ENCODE measurements at regions not wholly inside any gene's neighbourhood (a gene's known extent, or its start where the extent isn't known, plus 50 kb on each side); places are given as distances from the start of the nearest gene placed in this dataset.

DNA sequence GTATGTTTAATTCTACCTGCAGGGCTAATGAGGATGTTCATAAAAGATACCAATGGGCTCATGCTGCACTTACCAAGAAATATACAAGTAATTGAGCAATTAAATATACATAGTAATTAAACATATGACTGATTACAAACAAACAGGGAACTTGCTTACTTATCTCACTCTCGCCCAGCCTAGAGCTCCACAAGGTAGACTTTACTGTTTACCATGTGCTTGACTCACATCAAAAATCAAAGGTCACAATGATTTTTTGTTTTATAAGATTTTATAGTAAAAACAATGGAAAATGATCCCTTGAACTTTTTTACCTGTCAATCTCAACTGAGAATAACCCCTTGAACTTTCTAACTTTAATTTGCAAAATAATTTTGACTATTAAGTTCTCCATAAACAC is 1395.1 kb downstream of the SUCLG1 start:
- Histone ChIP-seq H3K4me1 (ENCODE audit: insufficient read depth, low read length) (no peaks in the 10 kb centered on the region), H3K9me3 (ENCODE audit: control insufficient read depth, insufficient read depth, low read length) (0 out of 2 replicates have a peak, but pooled peaks cover 2% of the 10 kb centered on the region), H3K9ac (ENCODE audit: low read depth, low read length) (no peak overlapping the region), H3K36me3 (ENCODE audit: insufficient read depth, low read length) (no peaks in the 10 kb centered on the region)

DNA sequence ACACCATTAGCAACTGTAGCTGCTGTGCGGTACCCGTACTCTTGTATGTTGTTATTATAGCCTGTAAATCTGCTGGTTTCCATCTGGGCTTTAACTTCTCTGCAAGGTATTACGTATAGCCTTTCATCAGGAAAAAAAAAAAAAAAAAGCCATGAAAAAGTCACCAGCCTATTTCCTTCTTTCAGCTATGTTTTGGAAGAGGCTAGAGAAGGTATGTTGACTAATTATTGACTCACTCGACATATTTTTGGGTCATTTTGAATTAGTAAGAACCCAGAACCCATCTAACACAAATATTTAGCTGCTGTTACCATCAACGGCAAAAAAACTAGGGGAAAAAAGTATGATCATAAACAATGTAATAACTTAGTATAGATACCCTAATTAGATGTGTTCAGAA is 1395.6 kb downstream of the SUCLG1 start:
- H3K9me3 ChIP-seq (ENCODE audit: control insufficient read depth, insufficient read depth, low read length) = 0 out of 2 replicates have a peak, but pooled peaks cover 5% of the 10 kb centered on the region
- no peak overlapping the region for H3K9ac ChIP-seq (ENCODE audit: low read depth, low read length)
- H3K36me3 ChIP-seq (ENCODE audit: insufficient read depth, low read length) = no peaks in the 10 kb centered on the region
- no peaks in the 10 kb centered on the region for H3K4me1 ChIP-seq (ENCODE audit: insufficient read depth, low read length)

DNA sequence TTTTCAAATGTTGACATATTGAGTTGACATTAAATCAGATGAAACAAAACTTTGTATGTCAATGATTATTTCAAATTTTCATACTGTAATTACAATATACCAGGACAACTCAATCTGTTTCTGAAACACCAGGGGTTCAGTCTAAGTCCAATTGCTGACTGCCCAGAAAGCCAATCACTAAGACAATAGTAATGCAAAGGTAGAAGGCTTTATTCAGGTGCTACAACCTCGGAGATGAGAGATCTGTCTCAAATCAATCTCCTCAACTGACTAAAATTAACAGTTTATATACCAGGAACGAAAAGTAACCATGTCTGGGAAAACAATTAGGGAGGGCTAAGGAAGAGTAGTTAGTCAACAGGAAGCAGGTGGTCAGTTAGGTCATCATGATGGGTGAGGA is 1400.4 kb downstream of the SUCLG1 start:
- no peaks in the 10 kb centered on the region for H3K36me3 ChIP-seq (ENCODE audit: insufficient read depth, low read length)
- H3K9me3 ChIP-seq (ENCODE audit: control insufficient read depth, insufficient read depth, low read length) = 0 out of 2 replicates have a peak, but pooled peaks cover 9% of the 10 kb centered on the region
- H3K4me1 ChIP-seq (ENCODE audit: insufficient read depth, low read length) = no peaks in the 10 kb centered on the region
- H3K9ac ChIP-seq (ENCODE audit: low read depth, low read length) = no peak overlapping the region

DNA sequence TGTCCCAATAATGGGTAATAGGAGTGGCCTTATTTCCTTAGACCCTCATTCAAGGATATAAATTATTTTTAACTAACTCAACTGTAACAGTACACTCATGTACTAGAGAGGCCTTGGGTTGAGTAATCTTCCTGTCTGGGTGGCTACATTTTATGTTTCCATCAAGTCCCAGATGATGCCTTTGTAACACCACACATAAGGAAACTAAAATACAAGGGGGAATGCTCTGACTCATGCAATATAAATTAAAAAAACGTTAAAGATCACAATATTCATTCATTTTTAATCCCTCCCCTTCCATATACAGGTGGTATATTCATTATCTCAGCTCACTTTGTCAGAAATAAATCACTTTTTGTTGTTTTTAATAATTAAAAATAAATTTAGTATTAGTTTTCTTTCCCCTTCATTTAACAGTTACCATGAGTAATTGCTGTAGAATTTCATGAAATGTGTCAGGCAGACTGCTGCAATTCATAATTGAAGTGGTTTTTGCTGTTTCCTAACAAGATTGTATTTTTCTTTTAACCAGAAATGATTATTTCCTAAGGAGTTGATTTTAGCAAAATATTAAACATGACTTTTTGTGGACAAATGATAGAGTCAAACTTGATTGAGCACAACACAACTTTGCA is 1403.6 kb downstream of the SUCLG1 start:
- Histone ChIP-seq H3K9ac (ENCODE audit: low read depth, low read length) (no peak overlapping the region), H3K4me1 (ENCODE audit: insufficient read depth, low read length) (no peaks in the 10 kb centered on the region), H3K9me3 (ENCODE audit: control insufficient read depth, insufficient read depth, low read length) (0 out of 2 replicates have a peak, but pooled peaks cover 9% of the 10 kb centered on the region), H3K36me3 (ENCODE audit: insufficient read depth, low read length) (no peaks in the 10 kb centered on the region)

DNA sequence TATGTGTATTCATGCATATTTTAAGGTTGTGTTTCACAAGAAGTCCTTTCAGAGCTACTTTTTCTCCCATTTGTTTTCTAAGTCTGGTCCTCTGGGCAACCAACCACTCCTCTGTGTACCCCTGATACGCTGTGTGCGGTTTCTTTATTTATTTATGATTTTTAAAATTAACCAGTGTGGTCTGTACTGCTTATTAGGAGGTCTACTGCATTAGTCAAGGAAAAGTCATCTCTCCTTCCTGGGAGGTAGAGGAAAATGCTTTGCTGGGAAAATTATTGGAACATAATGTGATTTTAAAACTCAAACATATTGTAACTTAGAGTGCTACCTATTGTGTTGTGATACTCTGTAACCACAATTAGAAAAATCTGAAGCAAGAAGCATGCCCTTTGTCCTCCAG is 1404.3 kb downstream of the SUCLG1 start:
- Histone ChIP-seq H3K4me1 (ENCODE audit: insufficient read depth, low read length) (no peaks in the 10 kb centered on the region), H3K9ac (ENCODE audit: low read depth, low read length) (no peak overlapping the region), H3K36me3 (ENCODE audit: insufficient read depth, low read length) (no peaks in the 10 kb centered on the region), H3K9me3 (ENCODE audit: control insufficient read depth, insufficient read depth, low read length) (0 out of 2 replicates have a peak, but pooled peaks cover 9% of the 10 kb centered on the region)

DNA sequence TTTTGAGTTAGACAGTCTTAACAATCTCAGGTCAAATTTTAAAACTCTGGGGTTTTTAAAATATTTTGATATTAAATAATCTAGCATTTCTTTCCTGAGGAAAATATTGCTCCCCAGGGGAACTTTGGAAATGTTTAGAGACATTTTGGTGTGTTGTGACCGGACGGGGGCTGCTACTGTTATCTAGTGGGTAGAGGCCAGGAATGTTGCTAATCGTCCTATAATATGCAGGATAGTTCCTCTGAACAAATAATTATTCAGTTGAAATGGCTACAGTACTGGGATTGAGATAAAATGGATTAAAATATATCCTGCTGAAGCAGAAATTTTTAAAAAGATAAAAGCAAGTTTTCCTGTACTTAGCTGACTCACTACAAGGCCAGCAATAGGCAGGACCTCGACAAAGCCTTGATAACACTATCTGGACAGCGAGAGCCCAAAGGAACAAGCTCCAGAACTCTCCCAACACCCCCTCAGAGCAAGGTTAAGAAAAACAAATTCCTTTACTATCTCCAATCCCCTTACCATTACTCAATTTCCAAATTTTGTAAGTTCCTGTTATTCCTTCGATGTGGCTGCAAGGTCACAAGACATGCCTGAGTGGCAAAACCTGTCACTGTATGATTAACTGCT is 1407.4 kb downstream of the SUCLG1 start:
- H3K9ac ChIP-seq (ENCODE audit: low read depth, low read length) = no peak overlapping the region

DNA sequence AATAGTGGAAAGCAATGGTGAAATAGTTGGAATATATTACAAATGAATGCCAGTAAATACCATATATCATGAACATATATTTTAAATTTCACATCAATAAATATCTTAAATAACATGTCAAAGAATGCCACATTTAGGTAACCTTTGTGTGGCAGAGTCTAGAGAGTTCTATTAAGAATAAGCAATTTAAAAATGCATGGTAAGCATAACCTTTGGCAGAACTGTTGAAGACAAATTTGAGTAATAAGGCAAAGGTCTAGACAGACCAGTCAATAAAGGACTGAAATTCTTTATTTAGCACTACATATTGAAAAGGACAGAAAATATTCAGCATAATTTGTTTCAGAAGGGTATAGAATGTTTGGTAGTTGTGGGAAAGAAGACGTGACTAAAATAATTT is 1417.0 kb downstream of the SUCLG1 start:
- no peak overlapping the region for H3K9ac ChIP-seq (ENCODE audit: low read depth, low read length)

More for the DNA sequence above, 1407.4 kb downstream of the SUCLG1 start:
- no peaks in the 10 kb centered on the region for H3K9me3 ChIP-seq (ENCODE audit: control insufficient read depth, insufficient read depth, low read length)
- H3K36me3 ChIP-seq (ENCODE audit: insufficient read depth, low read length) = no peaks in the 10 kb centered on the region
- no peaks in the 10 kb centered on the region for H3K4me1 ChIP-seq (ENCODE audit: insufficient read depth, low read length)

DNA sequence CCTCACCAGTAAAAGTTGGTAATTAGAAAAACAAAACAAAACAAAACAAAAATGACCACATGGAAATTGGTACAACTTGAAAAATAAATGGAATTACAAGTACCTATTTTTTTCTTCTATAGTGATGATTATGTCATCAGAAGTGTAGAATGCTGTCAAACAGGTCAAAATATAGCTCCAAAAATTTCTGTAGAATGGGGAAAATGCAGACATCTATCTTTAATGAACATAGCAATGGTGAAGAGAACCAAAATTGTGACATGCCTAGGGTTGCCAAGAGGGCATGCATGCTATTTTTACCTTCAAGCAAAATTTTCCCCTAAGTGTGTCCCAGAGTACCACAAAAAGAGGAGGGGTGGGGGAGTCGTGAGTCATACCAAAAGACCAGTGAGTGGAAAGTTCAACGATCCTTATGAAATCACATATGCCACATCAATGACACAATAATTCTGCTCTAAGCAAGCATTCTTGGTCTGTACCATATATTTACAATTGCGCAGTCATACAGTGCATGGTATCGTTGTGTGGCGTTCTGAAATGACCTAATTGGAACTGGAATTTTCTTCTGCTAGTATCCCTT is 1436.4 kb downstream of the SUCLG1 start:
- H3K9me3 ChIP-seq (ENCODE audit: control insufficient read depth, insufficient read depth, low read length) = no peaks in the 10 kb centered on the region
- H3K9ac ChIP-seq (ENCODE audit: low read depth, low read length) = no peak overlapping the region
- peaks cover 9% of the 10 kb centered on the region; the same call in 1 of the 2 replicates for H3K4me1 ChIP-seq (ENCODE audit: insufficient read depth, low read length)
- H3K36me3 ChIP-seq (ENCODE audit: insufficient read depth, low read length) = no peaks in the 10 kb centered on the region

More for the DNA sequence above, 1417.0 kb downstream of the SUCLG1 start:
- H3K4me1 ChIP-seq (ENCODE audit: insufficient read depth, low read length) = no peaks in the 10 kb centered on the region
- no peaks in the 10 kb centered on the region for H3K36me3 ChIP-seq (ENCODE audit: insufficient read depth, low read length)
- peaks cover 2% of the 10 kb centered on the region; the same call in 1 of the 2 replicates for H3K9me3 ChIP-seq (ENCODE audit: control insufficient read depth, insufficient read depth, low read length)

DNA sequence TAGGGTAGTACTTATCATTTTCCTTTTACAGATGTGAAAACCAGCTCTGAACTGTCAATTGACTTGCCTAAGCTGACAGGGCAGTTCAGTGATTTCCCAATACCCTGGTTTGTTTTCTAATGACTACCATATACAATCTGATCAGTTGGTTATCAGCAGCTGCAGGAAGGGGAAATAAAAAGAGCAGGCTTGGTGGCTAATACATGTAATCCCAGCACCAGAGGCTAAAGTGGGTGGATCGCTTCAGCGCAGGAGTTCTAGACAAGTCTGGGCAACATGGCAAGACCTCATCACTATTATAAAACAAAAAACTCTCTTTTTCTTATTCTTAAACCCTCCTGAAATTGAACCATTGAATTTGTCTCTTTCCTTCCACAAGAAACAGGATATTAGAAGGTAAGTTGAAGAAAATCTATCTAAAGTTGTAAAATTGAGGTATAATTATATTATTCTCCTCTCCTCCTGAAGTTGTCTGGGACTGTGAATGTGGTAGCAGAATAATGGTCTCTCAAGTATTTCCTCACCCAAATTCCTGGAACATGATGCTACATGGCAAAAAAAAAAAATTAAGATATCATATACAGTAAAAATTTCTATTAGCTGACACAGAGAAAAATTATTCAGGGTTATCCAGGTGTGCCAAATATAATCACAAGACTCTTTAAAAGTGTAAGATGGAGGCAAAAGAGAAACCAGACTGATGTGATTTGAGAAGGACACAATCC is 1441.6 kb downstream of the SUCLG1 start:
- H3K36me3 ChIP-seq (ENCODE audit: insufficient read depth, low read length) = no peaks in the 10 kb centered on the region
- no peak overlapping the region for H3K9ac ChIP-seq (ENCODE audit: low read depth, low read length)
- no peaks in the 10 kb centered on the region for H3K9me3 ChIP-seq (ENCODE audit: control insufficient read depth, insufficient read depth, low read length)
- peaks cover 3% of the 10 kb centered on the region; the same call in 1 of the 2 replicates for H3K4me1 ChIP-seq (ENCODE audit: insufficient read depth, low read length)

DNA sequence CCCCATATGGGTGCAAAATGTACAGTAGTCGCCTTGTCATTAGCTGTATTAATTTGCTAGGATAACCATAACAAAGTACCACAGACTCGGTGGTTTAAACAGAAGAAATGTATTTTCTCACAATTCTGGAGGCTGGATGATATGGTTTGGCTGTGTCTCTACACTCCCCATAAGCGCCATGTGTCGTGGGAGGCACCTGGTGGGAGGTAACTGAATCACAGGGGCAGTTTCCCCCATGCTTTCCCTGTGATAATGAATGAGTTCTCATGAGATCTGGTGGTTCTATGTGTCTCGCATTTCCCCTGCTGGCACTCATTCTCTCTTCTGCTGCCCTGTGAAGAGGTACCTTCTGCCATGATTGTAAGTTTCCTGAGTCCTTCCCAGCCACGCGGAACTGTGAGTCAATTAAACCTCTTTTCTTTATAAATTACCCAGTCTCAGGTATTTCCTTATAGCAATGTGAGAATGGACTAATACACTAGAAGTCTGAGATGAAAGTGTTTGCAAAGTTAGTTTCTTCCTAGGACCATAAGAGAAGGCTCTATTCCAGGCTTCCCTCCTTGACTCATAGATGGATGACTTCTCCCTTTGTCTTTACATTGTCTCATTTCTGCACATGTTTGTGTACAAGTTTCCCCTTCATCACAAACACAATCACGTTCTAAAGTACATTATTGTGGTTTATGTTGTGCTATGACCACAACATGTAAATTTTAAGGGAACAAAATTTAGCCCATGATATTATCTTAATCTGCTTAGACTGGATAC is 1442.6 kb downstream of the SUCLG1 start:
- Histone ChIP-seq H3K9ac (ENCODE audit: low read depth, low read length) (no peak overlapping the region), H3K36me3 (ENCODE audit: insufficient read depth, low read length) (no peaks in the 10 kb centered on the region), H3K9me3 (ENCODE audit: control insufficient read depth, insufficient read depth, low read length) (no peaks in the 10 kb centered on the region), H3K4me1 (ENCODE audit: insufficient read depth, low read length) (no peaks in the 10 kb centered on the region)

DNA sequence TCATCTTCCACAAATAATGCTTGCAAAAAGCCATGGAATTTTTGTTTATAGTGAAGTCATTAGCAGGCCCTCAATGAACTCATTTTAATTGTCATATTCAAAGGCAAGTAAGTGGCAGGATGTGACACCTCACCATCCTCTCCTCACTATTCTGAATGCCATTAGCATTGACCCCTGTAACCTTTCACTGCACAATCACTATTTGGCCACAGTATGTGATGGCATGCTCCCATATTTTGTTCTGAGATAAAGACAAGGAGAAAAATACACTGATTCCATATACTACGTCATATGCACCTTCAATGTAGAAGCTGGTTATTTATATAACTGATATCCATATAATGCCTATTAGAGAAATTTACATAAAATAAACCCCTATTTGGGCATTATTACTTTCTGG is 1443.2 kb downstream of the SUCLG1 start:
- Histone ChIP-seq H3K9ac (ENCODE audit: low read depth, low read length) (no peak overlapping the region), H3K36me3 (ENCODE audit: insufficient read depth, low read length) (no peaks in the 10 kb centered on the region), H3K4me1 (ENCODE audit: insufficient read depth, low read length) (no peaks in the 10 kb centered on the region), H3K9me3 (ENCODE audit: control insufficient read depth, insufficient read depth, low read length) (no peaks in the 10 kb centered on the region)

DNA sequence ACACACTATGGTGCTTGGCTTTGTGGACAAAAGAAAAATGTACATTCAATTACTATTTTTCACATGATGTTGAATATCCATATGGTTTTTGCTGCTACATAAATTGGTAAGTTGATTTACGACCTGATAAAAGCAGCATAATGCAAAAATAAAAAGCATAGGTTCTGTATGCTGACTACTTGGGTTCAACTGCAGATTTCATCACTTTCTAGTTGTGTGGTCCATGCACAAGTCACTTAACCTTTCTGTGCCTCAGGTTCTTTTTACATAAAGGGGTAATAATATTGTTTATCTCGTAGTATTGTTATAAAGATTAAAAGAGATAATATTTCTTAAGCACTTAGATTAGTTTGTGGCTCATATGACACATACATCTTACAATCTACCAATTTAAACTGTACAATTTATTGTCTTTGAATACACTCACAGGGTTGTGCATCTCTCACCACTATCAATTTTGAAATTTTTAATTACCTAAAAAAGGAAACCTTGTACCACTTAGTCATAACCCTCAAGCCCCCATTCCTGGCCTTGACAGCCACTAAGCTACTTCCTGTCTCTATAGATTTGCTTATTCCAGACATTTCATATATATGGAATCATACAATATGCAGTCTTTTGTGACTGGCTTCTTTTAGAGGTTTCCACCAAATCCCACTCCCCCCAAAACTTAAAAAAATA is 1443.9 kb downstream of the SUCLG1 start:
- Histone ChIP-seq H3K9me3 (ENCODE audit: control insufficient read depth, insufficient read depth, low read length) (no peaks in the 10 kb centered on the region), H3K36me3 (ENCODE audit: insufficient read depth, low read length) (no peaks in the 10 kb centered on the region), H3K9ac (ENCODE audit: low read depth, low read length) (no peak overlapping the region), H3K4me1 (ENCODE audit: insufficient read depth, low read length) (no peaks in the 10 kb centered on the region)

DNA sequence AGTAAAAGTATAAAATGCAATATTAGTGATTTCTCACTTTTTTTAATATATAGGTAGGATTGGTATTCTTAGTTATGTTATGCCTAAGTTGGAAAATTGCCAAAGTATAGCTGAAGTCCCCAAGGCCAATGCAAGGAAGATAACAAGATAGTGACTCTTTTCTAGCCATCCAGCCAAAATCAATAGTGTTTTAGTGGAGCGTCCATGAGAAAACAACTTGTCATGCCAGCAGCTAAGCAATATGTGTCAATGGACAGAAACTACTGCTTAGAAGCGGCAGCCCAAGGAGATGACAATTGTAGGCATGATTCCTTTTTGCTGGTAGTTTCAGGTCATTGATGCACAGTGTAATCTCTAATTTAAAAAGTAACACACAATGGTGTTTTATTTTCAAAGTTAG is 1444.6 kb downstream of the SUCLG1 start:
- no peaks in the 10 kb centered on the region for H3K4me1 ChIP-seq (ENCODE audit: insufficient read depth, low read length)
- no peaks in the 10 kb centered on the region for H3K36me3 ChIP-seq (ENCODE audit: insufficient read depth, low read length)
- H3K9me3 ChIP-seq (ENCODE audit: control insufficient read depth, insufficient read depth, low read length) = no peaks in the 10 kb centered on the region
- no peak overlapping the region for H3K9ac ChIP-seq (ENCODE audit: low read depth, low read length)
